HepG2 (cell line): ENCODE measurements at regions not wholly inside any gene's neighbourhood (a gene's known extent, or its start where the extent isn't known, plus 50 kb on each side); places are given as distances from the start of the nearest gene placed in this dataset.

ENCODE experiments used
- BHLHE40 ChIP-seq: IDR thresholded peaks from 2 replicates; pipeline ENCODE4 v1.6.1; 2011; ENCODE audit warnings: low read length, improper control_type of control experiment
- NCOR1 ChIP-seq: fragments of 200-600 bp; sonication (generic); IDR thresholded peaks from 2 replicates; pipeline ENCODE4 v1.7.0; 2017; ENCODE audit warnings: antibody characterized with exemption, low read length, borderline replicate concordance
- RXRA ChIP-seq: sonication (generic); formaldehyde crosslinking; IDR thresholded peaks from 2 replicates; pipeline ENCODE4 v1.5.1; 2020; ENCODE audit warnings: missing genetic modification reagents
- TBP ChIP-seq: sonication (generic); formaldehyde crosslinking; IDR thresholded peaks from 2 replicates; pipeline ENCODE4 v1.5.0; 2020; ENCODE audit warnings: missing genetic modification reagents
- TCF12 ChIP-seq, 2 experiments: fragments of 450-650 bp in 1 of 2; sonication (generic) in 1 of 2; formaldehyde crosslinking in 1 of 2; IDR thresholded peaks; 2 replicates each; pipeline versions ENCODE4 v1.6.1 to v1.8.0; 2017 to 2022; ENCODE audit warnings: antibody characterized with exemption in 1 of 2, mild to moderate bottlenecking in 1 of 2, missing genetic modification reagents in 1 of 2, moderate library complexity in 1 of 2
- YY1 ChIP-seq: IDR thresholded peaks from 2 replicates; pipeline ENCODE4 v1.6.1; 2011; ENCODE audit warnings: low read length, low read depth, moderate library complexity, mild to moderate bottlenecking; ENCODE audit not compliant: insufficient read depth, insufficient replicate concordance
- TF ChIP-seq, protein P1 (sequence below), 2 experiments: IDR thresholded peaks; 2 replicates each; pipeline ENCODE4 v1.6.1; 2011 to 2012; ENCODE audit warnings: low read length in 2 of 2, borderline replicate concordance in 1 of 2, low read depth in 1 of 2, mild to moderate bottlenecking in 1 of 2, moderate library complexity in 1 of 2
- TF ChIP-seq, protein P2 (sequence below): sonication (generic); formaldehyde crosslinking; IDR thresholded peaks from 2 replicates; pipeline ENCODE4 v1.5.0; 2020; ENCODE audit warnings: mild to moderate bottlenecking, missing genetic modification reagents, moderate library complexity
- TF ChIP-seq, protein P3 (sequence below): sonication (generic); formaldehyde crosslinking; IDR thresholded peaks from 2 replicates; pipeline ENCODE4 v1.4.0; 2020; ENCODE audit warnings: missing genetic modification reagents, borderline replicate concordance
- TF ChIP-seq, protein P4 (sequence below), 2 experiments: sonication (generic) in 1 of 2; formaldehyde crosslinking in 1 of 2; IDR thresholded peaks; 2 replicates each; pipeline versions ENCODE4 v1.5.1 to v1.6.1; 2011 to 2020; ENCODE audit warnings: borderline replicate concordance in 1 of 2, low read depth in 1 of 2, low read length in 1 of 2, mild to moderate bottlenecking in 1 of 2, missing genetic modification reagents in 1 of 2, moderate library complexity in 1 of 2
- TF ChIP-seq, protein P5 (sequence below): sonication (generic); formaldehyde crosslinking; IDR thresholded peaks from 2 replicates; pipeline ENCODE4 v1.5.1; 2020; ENCODE audit warnings: missing genetic modification reagents, mild to moderate bottlenecking, borderline replicate concordance

DNA sequence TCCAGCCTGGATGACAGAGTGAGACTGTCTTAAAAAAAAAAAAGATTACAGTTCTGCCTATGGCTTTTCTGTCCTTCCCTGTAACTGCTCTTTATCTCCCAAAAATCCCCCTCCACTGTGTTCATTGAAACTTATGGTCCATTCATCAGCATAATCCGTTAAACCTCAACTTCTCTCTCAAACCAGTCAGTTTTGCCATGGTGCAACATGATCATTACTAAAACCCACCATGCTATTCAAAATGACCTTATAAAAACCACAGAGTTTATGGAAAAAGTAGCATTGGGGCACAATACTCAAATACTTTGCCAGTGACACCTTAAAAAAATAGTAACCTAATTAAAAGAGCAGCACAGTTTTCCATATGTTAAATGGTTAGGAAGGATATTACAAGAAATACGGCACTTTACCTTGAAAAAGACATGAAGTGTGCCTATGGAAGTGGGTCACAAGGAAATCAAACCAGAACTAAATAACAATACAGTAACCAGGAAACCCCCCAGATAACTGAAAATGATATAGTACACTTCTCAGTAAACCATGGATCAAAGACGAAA, 74.0 kb upstream of the ST8SIA6 start:
- TF ChIP-seq BHLHE40 = no peak
- no peak for TF ChIP-seq TCF12 (IDR thresholded peaks at IDR 0.05)
- no peak for TF ChIP-seq TCF12 (CRISPR knock-in tag; IDR thresholded peaks at IDR 0.05)
- TF ChIP-seq, protein P1, sequence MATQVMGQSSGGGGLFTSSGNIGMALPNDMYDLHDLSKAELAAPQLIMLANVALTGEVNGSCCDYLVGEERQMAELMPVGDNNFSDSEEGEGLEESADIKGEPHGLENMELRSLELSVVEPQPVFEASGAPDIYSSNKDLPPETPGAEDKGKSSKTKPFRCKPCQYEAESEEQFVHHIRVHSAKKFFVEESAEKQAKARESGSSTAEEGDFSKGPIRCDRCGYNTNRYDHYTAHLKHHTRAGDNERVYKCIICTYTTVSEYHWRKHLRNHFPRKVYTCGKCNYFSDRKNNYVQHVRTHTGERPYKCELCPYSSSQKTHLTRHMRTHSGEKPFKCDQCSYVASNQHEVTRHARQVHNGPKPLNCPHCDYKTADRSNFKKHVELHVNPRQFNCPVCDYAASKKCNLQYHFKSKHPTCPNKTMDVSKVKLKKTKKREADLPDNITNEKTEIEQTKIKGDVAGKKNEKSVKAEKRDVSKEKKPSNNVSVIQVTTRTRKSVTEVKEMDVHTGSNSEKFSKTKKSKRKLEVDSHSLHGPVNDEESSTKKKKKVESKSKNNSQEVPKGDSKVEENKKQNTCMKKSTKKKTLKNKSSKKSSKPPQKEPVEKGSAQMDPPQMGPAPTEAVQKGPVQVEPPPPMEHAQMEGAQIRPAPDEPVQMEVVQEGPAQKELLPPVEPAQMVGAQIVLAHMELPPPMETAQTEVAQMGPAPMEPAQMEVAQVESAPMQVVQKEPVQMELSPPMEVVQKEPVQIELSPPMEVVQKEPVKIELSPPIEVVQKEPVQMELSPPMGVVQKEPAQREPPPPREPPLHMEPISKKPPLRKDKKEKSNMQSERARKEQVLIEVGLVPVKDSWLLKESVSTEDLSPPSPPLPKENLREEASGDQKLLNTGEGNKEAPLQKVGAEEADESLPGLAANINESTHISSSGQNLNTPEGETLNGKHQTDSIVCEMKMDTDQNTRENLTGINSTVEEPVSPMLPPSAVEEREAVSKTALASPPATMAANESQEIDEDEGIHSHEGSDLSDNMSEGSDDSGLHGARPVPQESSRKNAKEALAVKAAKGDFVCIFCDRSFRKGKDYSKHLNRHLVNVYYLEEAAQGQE (IDR thresholded peaks at IDR 0.05; ENCODE audit: borderline replicate concordance in 1 of 2, low read depth in 1 of 2, low read length in 2 of 2) = no peak
- TF ChIP-seq, protein P2, sequence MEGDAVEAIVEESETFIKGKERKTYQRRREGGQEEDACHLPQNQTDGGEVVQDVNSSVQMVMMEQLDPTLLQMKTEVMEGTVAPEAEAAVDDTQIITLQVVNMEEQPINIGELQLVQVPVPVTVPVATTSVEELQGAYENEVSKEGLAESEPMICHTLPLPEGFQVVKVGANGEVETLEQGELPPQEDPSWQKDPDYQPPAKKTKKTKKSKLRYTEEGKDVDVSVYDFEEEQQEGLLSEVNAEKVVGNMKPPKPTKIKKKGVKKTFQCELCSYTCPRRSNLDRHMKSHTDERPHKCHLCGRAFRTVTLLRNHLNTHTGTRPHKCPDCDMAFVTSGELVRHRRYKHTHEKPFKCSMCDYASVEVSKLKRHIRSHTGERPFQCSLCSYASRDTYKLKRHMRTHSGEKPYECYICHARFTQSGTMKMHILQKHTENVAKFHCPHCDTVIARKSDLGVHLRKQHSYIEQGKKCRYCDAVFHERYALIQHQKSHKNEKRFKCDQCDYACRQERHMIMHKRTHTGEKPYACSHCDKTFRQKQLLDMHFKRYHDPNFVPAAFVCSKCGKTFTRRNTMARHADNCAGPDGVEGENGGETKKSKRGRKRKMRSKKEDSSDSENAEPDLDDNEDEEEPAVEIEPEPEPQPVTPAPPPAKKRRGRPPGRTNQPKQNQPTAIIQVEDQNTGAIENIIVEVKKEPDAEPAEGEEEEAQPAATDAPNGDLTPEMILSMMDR (CRISPR knock-in tag) = no peak
- no peak for TF ChIP-seq YY1
- TF ChIP-seq RXRA (CRISPR knock-in tag) = no peak
- TF ChIP-seq, protein P3, sequence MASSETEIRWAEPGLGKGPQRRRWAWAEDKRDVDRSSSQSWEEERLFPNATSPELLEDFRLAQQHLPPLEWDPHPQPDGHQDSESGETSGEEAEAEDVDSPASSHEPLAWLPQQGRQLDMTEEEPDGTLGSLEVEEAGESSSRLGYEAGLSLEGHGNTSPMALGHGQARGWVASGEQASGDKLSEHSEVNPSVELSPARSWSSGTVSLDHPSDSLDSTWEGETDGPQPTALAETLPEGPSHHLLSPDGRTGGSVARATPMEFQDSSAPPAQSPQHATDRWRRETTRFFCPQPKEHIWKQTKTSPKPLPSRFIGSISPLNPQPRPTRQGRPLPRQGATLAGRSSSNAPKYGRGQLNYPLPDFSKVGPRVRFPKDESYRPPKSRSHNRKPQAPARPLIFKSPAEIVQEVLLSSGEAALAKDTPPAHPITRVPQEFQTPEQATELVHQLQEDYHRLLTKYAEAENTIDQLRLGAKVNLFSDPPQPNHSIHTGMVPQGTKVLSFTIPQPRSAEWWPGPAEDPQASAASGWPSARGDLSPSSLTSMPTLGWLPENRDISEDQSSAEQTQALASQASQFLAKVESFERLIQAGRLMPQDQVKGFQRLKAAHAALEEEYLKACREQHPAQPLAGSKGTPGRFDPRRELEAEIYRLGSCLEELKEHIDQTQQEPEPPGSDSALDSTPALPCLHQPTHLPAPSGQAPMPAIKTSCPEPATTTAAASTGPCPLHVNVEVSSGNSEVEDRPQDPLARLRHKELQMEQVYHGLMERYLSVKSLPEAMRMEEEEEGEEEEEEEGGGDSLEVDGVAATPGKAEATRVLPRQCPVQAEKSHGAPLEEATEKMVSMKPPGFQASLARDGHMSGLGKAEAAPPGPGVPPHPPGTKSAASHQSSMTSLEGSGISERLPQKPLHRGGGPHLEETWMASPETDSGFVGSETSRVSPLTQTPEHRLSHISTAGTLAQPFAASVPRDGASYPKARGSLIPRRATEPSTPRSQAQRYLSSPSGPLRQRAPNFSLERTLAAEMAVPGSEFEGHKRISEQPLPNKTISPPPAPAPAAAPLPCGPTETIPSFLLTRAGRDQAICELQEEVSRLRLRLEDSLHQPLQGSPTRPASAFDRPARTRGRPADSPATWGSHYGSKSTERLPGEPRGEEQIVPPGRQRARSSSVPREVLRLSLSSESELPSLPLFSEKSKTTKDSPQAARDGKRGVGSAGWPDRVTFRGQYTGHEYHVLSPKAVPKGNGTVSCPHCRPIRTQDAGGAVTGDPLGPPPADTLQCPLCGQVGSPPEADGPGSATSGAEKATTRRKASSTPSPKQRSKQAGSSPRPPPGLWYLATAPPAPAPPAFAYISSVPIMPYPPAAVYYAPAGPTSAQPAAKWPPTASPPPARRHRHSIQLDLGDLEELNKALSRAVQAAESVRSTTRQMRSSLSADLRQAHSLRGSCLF (CRISPR knock-in tag) = no peak
- TF ChIP-seq NCOR1 = no peak
- TF ChIP-seq, protein P4, sequence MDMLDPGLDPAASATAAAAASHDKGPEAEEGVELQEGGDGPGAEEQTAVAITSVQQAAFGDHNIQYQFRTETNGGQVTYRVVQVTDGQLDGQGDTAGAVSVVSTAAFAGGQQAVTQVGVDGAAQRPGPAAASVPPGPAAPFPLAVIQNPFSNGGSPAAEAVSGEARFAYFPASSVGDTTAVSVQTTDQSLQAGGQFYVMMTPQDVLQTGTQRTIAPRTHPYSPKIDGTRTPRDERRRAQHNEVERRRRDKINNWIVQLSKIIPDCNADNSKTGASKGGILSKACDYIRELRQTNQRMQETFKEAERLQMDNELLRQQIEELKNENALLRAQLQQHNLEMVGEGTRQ (IDR thresholded peaks at IDR 0.05; ENCODE audit: low read depth, low read length) = no peak
- TF ChIP-seq, protein P4 (CRISPR knock-in tag; IDR thresholded peaks at IDR 0.05; ENCODE audit: borderline replicate concordance) = no peak
- TF ChIP-seq, protein P5, sequence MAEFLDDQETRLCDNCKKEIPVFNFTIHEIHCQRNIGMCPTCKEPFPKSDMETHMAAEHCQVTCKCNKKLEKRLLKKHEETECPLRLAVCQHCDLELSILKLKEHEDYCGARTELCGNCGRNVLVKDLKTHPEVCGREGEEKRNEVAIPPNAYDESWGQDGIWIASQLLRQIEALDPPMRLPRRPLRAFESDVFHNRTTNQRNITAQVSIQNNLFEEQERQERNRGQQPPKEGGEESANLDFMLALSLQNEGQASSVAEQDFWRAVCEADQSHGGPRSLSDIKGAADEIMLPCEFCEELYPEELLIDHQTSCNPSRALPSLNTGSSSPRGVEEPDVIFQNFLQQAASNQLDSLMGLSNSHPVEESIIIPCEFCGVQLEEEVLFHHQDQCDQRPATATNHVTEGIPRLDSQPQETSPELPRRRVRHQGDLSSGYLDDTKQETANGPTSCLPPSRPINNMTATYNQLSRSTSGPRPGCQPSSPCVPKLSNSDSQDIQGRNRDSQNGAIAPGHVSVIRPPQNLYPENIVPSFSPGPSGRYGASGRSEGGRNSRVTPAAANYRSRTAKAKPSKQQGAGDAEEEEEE = no peak
- TF ChIP-seq TBP (CRISPR knock-in tag) = no peak
